ENCODE measurements at regions not wholly inside any gene's neighbourhood (a gene's known extent, or its start where the extent isn't known, plus 50 kb on each side); places are given as distances from the start of the nearest gene placed in this dataset.
"Not testable (repeated sequence)": the region's sequence is repeated elsewhere in the genome, so short reads cannot be mapped to it uniquely, and the experiment has no call there.

DNA sequence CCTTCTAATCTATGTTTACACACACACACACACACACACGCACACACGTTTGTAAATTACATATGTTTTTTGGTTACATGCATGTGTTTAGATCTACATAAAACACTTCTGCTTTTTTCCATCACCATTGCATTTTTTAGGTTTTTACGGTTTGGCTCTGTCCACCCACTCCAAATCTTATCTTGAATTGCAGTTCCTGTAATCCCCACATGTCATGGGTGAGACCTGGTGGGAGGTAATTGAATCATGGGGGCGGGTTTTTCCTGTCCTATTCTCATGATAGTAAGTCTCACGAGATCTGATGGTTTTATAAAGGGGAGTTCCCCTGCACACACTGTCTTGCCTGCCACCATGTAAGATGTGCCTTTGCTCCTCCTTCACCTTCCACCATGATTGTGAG lies 188.7 kb upstream of the TSHZ3 start:
- not testable (repeated sequence) for H3K4me1 Mint-ChIP-seq, DNase-seq, H3K36me3 Mint-ChIP-seq

DNA sequence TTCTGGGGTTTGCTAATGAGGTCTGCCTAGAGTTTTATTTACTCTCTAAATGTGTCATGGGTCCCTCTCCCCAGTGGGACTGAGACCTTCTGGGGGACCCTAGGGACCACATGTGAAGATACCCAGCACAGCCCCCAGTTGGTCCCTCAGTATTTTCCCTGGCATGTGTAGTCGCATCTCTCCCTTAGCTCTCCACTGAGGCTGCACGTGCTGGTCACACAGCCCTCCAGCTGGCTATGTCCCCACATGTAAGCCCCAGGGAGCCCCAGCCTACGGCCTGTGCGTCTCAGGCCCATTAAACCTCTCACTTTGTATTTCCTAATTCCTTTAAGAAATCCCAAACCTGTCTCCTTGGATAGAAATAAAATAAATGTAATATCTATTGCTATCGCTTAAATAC lies 189.6 kb upstream of the TSHZ3 start:
- H3K4me3 Mint-ChIP-seq = no peak overlapping the region
- H3K27me3 Mint-ChIP-seq = no peaks in the 10 kb centered on the region
- no peaks in the 10 kb centered on the region for H3K36me3 Mint-ChIP-seq
- CTCF ChIA-PET = no interaction called here
- DNase-seq = no peak
- peaks cover 4% of the 10 kb centered on the region for H3K9me3 Mint-ChIP-seq
- H3K4me1 Mint-ChIP-seq = no peaks in the 10 kb centered on the region
- H3K27ac Mint-ChIP-seq = no peak overlapping the region

More for the DNA sequence above, 188.7 kb upstream of the TSHZ3 start:
- H3K4me3 Mint-ChIP-seq, CTCF ChIA-PET, H3K27me3 Mint-ChIP-seq, H3K9me3 Mint-ChIP-seq, H3K27ac Mint-ChIP-seq: not testable (repeated sequence)

DNA sequence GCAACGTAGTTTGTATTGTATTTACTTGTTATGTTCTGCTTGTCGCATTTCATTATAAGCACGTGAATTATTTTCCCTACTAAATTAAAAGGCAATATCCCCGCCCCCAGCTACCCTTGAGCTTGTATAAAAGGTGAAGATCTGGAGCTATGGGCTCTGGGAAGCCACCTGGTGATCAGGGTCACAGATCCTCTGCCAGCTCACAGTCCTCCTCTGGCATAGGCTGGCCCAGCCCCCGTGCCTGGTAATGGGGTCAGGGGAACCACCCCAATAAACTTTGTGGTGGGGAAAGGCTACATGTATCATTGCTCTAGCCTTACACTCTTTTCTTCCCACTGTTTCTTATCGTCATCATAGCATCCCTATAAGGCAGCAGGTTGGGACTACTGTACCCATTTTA lies 190.2 kb upstream of the TSHZ3 start:
- Mint-ChIP-seq H3K9me3 (peaks cover 4% of the 10 kb centered on the region), H3K36me3 (no peaks in the 10 kb centered on the region), H3K4me1 (no peaks in the 10 kb centered on the region), H3K27ac (no peak overlapping the region), H3K27me3 (no peaks in the 10 kb centered on the region), H3K4me3 (no peak overlapping the region)
- DNase-seq = no peak
- CTCF ChIA-PET = no interaction called here

DNA sequence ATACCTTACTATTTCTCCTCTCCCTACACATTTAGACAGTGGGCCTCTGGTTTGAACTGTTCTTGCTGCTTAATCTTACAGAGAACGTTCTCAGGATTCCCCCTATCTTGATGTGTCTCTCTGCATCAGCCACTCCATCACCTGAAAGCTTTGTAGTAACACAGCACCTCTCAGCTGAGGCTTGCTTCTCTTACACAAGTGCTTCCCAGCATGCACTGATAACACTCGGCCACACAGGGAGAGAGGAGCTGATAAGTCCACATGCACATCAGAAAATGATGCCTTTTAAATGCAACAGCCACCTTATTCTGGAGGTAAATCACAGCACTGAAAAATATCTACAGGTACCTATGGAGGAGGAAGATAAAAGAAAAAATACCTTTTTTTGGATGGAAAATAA lies 192.2 kb upstream of the TSHZ3 start:
- H3K27me3 Mint-ChIP-seq = no peaks in the 10 kb centered on the region
- no peak overlapping the region for H3K27ac Mint-ChIP-seq
- no peak for DNase-seq
- H3K36me3 Mint-ChIP-seq = no peaks in the 10 kb centered on the region
- peaks cover 4% of the 10 kb centered on the region for H3K9me3 Mint-ChIP-seq
- no peak overlapping the region for H3K4me3 Mint-ChIP-seq
- CTCF ChIA-PET = no interaction called here
- H3K4me1 Mint-ChIP-seq = no peaks in the 10 kb centered on the region

DNA sequence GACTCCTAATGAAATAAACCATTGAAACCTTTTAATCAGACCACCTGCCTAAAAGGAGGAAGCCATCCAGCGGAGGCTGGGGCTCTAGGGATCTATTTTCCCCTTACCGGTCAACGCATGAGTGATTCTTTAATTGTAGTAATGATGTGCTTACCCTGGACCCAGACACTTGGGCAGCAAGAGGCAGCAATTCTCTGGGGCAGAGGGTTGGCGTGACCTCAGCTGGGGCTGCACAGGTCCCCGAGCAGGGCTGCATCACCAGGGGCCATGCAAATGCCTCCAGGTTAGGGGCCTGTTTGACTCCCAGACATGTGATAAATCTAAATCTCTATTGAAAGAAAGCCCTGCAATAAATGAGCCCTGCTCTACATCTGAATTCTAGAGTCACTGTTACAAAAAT lies 194.2 kb upstream of the TSHZ3 start:
- no peak overlapping the region for H3K4me3 Mint-ChIP-seq
- CTCF ChIA-PET = no interaction called here

DNA sequence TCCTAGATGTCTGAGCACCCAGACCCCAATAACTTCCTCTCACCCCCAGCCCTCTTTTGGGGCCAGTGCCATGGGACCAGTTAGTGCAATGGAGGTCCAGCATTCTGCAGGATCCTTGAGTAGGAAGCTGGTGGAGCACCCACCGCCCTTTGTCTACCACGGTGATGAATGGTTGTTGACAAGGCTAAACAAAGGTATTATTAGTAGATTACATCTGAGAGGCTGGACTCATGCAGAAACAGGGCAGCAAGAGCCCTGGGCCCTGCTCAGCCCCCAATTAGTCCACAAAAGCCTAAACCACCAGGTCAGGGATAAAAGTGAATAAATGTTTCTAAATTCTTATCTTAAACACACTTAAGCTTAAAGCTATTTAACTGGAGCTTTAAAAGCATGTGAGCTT lies 196.5 kb upstream of the TSHZ3 start:
- H3K36me3 Mint-ChIP-seq = no peaks in the 10 kb centered on the region
- no peak for DNase-seq

More for the DNA sequence above, 194.2 kb upstream of the TSHZ3 start:
- no peaks in the 10 kb centered on the region for H3K4me1 Mint-ChIP-seq
- no peaks in the 10 kb centered on the region for H3K36me3 Mint-ChIP-seq
- no peaks in the 10 kb centered on the region for H3K9me3 Mint-ChIP-seq
- H3K27me3 Mint-ChIP-seq = no peaks in the 10 kb centered on the region
- no peak for DNase-seq
- H3K27ac Mint-ChIP-seq = no peak overlapping the region

DNA sequence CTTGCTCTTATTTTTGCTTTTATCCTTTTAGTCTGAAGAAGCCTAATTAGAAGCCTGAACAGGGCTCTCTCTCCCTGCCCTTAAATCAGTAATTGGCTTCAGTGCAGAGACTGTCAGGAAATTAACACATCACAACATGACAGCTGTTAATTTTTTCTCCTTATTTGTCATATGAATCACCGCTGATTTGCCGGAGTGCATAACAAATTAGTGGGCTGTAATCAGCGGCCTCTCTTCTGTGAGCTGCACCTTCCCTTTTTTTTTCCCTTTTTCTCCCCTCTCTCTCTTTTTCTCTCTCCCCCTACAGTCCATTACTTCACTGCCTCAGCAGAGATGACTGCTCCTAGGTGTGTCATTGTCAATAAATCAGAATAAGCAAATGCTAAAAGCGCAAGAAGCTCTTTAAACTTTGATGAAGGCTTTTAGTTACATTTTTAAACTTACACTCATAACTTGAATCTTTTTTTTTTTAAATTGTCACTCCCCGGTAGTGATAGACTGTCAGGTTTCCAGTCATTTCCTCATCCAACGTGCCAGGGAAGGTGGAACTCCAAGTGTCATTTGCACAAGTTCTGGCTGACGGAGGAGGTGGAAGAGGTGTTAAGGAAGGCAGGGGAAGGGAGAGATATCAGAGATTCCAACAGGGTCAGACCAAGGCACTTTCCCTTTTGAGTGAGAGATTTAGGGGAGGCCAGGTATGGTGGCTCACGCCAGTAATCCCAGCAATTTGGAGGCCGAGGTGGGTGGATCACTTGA lies 197.1 kb upstream of the TSHZ3 start:
- Mint-ChIP-seq H3K9me3 (no peaks in the 10 kb centered on the region), H3K4me1 (no peaks in the 10 kb centered on the region), H3K27ac (no peak overlapping the region), H3K36me3 (no peaks in the 10 kb centered on the region), H3K27me3 (no peaks in the 10 kb centered on the region), H3K4me3 (no peak overlapping the region)
- no peak for DNase-seq
- CTCF ChIA-PET = no interaction called here

More for the DNA sequence above, 196.5 kb upstream of the TSHZ3 start:
- Mint-ChIP-seq H3K27me3 (no peaks in the 10 kb centered on the region), H3K27ac (no peak overlapping the region), H3K4me3 (no peak overlapping the region), H3K9me3 (no peaks in the 10 kb centered on the region), H3K4me1 (no peaks in the 10 kb centered on the region)
- CTCF ChIA-PET = no interaction called here

DNA sequence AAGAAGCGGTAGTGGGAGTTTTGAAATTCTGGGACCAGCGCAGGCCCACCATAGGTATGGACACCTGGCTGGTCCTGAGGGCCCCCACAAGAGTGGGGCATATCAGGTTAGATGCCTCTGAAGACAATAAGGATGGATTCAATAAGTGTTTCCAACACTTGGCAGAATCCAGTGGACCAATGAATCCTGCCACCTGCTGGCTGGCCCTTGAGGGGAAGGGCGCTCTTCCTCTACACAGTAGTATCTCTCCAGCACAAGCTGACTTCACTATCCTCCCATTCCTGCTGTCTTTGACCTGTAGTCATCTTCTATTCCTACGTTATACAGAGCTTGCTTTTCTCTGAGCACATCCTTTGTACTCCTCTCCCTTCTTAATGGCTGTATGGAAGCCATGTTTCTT lies 199.7 kb upstream of the TSHZ3 start:
- Mint-ChIP-seq H3K27ac (no peak overlapping the region), H3K4me3 (no peak overlapping the region), H3K27me3 (no peaks in the 10 kb centered on the region), H3K9me3 (no peaks in the 10 kb centered on the region), H3K4me1 (no peaks in the 10 kb centered on the region), H3K36me3 (no peaks in the 10 kb centered on the region)
- CTCF ChIA-PET = interaction anchor here (0.8 kb wide), 1 partner anchor 16 kb away, joined by 3 read pairs; no protein-coding TSS in a partner anchor
- no peak for DNase-seq

DNA sequence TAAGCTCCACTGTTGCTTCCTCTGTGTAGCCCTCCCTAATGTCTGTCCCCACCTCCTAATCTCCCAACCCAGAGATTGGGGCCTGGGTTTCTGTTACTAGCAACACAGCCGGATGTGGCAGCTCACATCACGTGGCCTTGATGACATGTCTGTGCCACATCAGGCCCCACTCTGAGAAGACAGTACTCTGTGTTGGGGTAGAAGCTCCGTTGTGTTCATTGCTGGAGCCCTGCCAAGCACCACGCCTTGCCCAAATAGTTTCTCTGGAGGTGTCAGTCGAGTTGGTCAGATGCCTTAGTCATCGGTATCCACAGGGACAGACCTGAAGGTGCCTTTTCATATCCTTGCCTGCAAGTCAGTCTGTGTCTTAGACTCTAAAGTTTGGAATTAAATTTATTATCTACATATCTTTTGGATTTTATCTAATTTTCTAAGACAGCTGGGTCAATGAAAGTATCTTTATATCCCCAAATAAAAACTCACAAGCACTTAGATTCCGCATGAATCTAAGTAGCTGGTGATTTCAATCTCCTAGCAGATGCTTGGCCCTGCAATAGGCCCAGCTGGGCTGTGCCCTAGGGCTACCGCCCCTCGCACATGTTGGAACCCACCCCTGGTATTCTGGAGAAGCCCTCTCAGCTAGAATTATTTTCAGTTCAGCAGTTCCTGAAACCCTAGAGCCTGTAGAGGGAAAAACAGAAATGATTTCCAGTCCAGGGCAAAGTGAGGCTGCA lies 204.0 kb upstream of the TSHZ3 start:
- H3K4me1 Mint-ChIP-seq = no peaks in the 10 kb centered on the region
- H3K4me3 Mint-ChIP-seq = no peak overlapping the region
- no peak overlapping the region for H3K27ac Mint-ChIP-seq
- no peaks in the 10 kb centered on the region for H3K27me3 Mint-ChIP-seq
- no peak for DNase-seq
- CTCF ChIA-PET = no interaction called here
- H3K9me3 Mint-ChIP-seq = peaks cover 2% of the 10 kb centered on the region
- no peaks in the 10 kb centered on the region for H3K36me3 Mint-ChIP-seq

DNA sequence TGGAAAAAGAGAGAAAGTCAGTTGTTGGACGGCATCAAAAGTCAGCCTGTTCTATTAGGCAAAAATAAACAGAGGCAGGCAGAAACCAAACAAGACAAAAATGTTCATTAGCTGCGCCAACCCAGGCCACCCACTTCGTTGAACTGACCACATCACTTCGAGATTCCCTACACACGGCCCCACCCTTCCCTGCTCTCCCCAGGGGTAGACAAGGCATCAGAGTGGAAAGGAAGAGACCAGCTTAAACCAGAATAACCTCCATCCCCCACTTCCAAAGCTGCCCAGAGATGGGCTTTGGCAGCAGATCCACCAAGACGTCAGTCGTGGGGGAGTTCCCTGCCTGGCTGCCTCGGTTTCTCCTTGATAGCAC lies 204.6 kb upstream of the TSHZ3 start:
- H3K4me1 Mint-ChIP-seq = no peaks in the 10 kb centered on the region
- no peak overlapping the region for H3K27ac Mint-ChIP-seq
- no peak overlapping the region for H3K4me3 Mint-ChIP-seq
- H3K9me3 Mint-ChIP-seq = peaks cover 4% of the 10 kb centered on the region
- no peaks in the 10 kb centered on the region for H3K27me3 Mint-ChIP-seq
- no peaks in the 10 kb centered on the region for H3K36me3 Mint-ChIP-seq
- CTCF ChIA-PET = no interaction called here
- no peak for DNase-seq

DNA sequence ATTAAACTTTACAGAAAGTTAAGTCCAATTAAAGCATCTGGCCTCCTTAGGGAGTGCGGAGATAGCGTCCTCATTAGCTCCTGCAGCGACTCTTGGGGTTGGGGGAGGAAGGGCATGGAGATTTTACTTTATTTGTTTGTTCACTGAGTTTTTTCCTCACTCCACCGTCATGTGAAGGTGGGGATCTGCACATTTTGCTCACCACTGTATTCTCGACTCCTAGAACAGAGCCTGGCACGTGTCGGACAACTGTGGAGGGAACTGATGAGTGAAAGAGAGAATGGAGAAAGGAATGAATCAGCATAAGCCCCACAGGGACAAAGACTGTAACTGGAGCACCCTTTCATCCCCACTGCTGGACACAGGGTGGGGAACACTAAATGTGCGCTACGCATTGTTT lies 205.1 kb upstream of the TSHZ3 start:
- DNase-seq = no peak
- CTCF ChIA-PET = no interaction called here
- Mint-ChIP-seq H3K27me3 (no peaks in the 10 kb centered on the region), H3K4me1 (no peaks in the 10 kb centered on the region), H3K27ac (no peak overlapping the region), H3K9me3 (peaks cover 4% of the 10 kb centered on the region), H3K4me3 (no peak overlapping the region), H3K36me3 (no peaks in the 10 kb centered on the region)

DNA sequence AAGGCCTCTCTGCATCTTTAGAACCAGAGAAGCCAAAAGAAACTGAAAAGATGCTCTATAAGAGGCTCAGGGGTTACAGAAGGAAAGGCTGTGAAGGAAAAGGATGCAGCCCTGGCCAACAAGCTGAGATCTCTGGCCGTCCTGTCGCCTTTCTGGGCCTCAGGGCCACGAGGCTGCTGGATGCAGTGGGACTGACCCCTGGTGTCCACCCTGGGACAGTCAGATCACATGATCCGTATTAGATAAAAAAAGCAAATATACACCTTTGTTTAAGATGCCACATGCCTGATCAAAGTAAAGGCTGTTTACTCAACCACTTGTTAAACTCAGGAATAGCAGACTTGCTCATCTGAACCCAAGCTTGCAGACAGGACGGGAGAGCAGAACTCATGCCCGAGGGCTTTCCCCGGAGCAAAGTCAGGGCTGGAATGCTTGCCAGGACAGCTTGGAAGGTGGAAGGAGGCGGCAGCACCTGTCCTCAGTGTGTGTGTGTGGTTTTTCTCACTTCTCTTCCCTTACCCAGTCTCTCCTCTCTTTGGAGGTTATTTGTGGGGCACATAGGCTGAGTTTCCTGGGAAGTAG lies 206.5 kb upstream of the TSHZ3 start:
- no peaks in the 10 kb centered on the region for H3K27me3 Mint-ChIP-seq

DNA sequence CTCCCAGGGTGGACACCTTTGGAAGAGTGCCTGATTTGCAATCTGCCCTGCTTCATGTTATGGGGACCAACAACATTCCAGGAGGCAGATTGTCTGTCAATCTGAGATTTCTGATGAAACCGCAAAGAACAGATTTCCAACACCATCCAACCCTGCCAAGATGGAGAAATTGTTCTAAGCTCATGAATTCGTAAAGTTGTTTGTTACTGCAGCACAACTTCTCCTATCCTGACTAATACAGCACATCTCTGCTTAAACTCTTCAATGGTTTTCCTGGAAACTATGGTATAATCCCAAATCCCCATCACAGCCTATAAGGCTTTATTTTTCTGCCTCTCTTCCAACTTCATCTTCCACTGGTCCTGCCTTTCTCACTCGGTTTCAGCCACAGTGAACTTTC lies 210.3 kb upstream of the TSHZ3 start:
- DNase-seq = no peak
- no peak overlapping the region for H3K4me3 Mint-ChIP-seq
- no peak overlapping the region for H3K27ac Mint-ChIP-seq
- H3K36me3 Mint-ChIP-seq = no peaks in the 10 kb centered on the region
- CTCF ChIA-PET = no interaction called here
- peaks cover 16% of the 10 kb centered on the region for H3K9me3 Mint-ChIP-seq
- no peaks in the 10 kb centered on the region for H3K27me3 Mint-ChIP-seq
- no peaks in the 10 kb centered on the region for H3K4me1 Mint-ChIP-seq

More for the DNA sequence above, 206.5 kb upstream of the TSHZ3 start:
- DNase-seq = no peak
- Mint-ChIP-seq H3K9me3 (peaks cover 11% of the 10 kb centered on the region), H3K4me3 (no peak overlapping the region), H3K4me1 (no peaks in the 10 kb centered on the region), H3K36me3 (no peaks in the 10 kb centered on the region), H3K27ac (no peak overlapping the region)
- CTCF ChIA-PET = no interaction called here

DNA sequence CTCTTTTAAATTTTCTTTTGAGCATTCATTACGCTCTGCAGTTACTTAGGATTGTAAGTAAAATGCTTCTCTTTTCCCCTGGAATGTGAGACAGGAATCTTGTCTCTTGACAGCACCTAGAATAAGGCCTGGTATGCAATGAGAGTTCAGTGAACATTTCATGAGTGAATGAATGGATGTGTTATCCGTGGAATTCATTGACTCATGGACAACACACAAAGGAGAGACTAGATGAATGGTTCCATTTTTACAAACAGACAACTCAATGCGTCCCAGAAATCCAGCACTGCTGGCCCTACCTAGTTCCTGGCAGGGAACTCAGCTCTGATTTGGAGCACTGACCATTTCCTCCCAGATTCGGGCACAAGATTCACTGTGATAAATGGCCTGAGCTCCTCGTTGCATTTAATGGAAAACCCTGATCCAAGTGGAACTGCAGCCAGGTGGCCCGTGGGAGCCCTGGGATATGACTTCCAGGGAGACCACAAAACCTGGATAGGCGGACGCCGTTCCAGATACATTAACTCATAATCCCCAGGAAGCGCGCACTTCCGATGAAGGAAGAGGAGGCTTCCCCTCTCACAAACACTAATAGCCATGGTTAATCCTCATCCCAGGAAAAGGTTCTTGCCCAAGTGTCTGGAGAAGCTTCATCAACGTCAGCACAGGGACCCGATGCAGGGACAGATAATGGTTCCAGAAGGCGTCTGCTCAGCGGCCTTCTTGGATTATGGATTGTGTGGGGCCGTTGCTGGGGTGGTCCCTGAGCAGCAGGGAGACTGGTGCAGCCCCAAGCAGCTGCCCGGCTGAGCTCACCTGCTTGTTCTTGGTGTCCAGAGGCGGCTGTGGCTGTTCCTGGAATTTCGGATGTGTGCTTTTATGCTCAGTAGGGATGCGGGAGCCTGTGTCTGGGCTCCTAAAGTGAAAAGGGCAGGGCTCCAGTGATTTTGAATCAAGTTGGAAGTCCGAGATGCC lies 211.1 kb upstream of the TSHZ3 start:
- Mint-ChIP-seq H3K36me3 (no peaks in the 10 kb centered on the region), H3K4me3 (no peak overlapping the region), H3K4me1 (no peaks in the 10 kb centered on the region), H3K27ac (no peak overlapping the region), H3K27me3 (no peaks in the 10 kb centered on the region), H3K9me3 (peaks cover 16% of the 10 kb centered on the region)
- CTCF ChIA-PET = no interaction called here
- DNase-seq = no peak
